ENCODE measurements at regions not wholly inside any gene's neighbourhood (a gene's known extent, or its start where the extent isn't known, plus 50 kb on each side); places are given as distances from the start of the nearest gene placed in this dataset.

- H3K4me1 Mint-ChIP-seq: no peaks in the 10 kb centered on the region
- POLR2A ChIA-PET: no interaction called here
- intact Hi-C loops (cut with DNase I, micrococcal nuclease): no loop called here
- H3K36me3 Mint-ChIP-seq (ENCODE audit: low read depth): no peaks in the 10 kb centered on the region
- CTCF ChIA-PET: no interaction called here
- peaks cover 24% of the 10 kb centered on the region for H3K9me3 Mint-ChIP-seq (ENCODE audit: low read depth)
- H3K27ac Mint-ChIP-seq: no peak overlapping the region
- peaks cover 6% of the 10 kb centered on the region for H3K27me3 Mint-ChIP-seq
- DNase-seq (no peak), ATAC-seq (no peak)
- H3K4me3 Mint-ChIP-seq: no peak overlapping the region
Observed at GRCh38 chr17:72239548-72239947, 118.7 kb downstream of the SOX9 start.

GRCh38 chr17:72240333-72240732, 119.5 kb downstream of the SOX9 start:
- Mint-ChIP-seq H3K4me3 (no peak overlapping the region), H3K9me3 (ENCODE audit: low read depth) (peaks cover 24% of the 10 kb centered on the region), H3K27me3 (peaks cover 6% of the 10 kb centered on the region), H3K4me1 (no peaks in the 10 kb centered on the region), H3K27ac (no peak overlapping the region), H3K36me3 (ENCODE audit: low read depth) (no peaks in the 10 kb centered on the region)
- ChIA-PET CTCF (no interaction called here), POLR2A (no interaction called here)
- DNase-seq: no peak
- intact Hi-C loops (cut with DNase I, micrococcal nuclease): no loop called here
- ATAC-seq: no peak

- Mint-ChIP-seq H3K9me3 (ENCODE audit: low read depth) (peaks cover 22% of the 10 kb centered on the region), H3K27me3 (no peaks in the 10 kb centered on the region), H3K27ac (no peak overlapping the region), H3K4me1 (no peaks in the 10 kb centered on the region), H3K36me3 (ENCODE audit: low read depth) (no peaks in the 10 kb centered on the region), H3K4me3 (no peak overlapping the region)
- intact Hi-C loops (cut with DNase I, micrococcal nuclease): no loop called here
- ChIA-PET POLR2A (no interaction called here), CTCF (no interaction called here)
- ATAC-seq (no peak), DNase-seq (no peak)
Observed at GRCh38 chr17:72244494-72244893, 123.7 kb downstream of the SOX9 start.

- no peaks in the 10 kb centered on the region for H3K36me3 Mint-ChIP-seq (ENCODE audit: low read depth)
- H3K4me3 Mint-ChIP-seq: no peak overlapping the region
- intact Hi-C loops (cut with DNase I, micrococcal nuclease): no loop called here
- H3K27ac Mint-ChIP-seq: no peak overlapping the region
- no peaks in the 10 kb centered on the region for H3K4me1 Mint-ChIP-seq
- DNase-seq (no peak), ATAC-seq (no peak)
- H3K9me3 Mint-ChIP-seq (ENCODE audit: low read depth): peaks cover 20% of the 10 kb centered on the region
- CTCF ChIA-PET: no interaction called here
- no peaks in the 10 kb centered on the region for H3K27me3 Mint-ChIP-seq
- POLR2A ChIA-PET: no interaction called here
Observed at GRCh38 chr17:72244956-72245355, 124.1 kb downstream of the SOX9 start.

- H3K4me1 Mint-ChIP-seq: no peaks in the 10 kb centered on the region
Observed at GRCh38 chr17:72249441-72249840, 128.6 kb downstream of the SOX9 start.

GRCh38 chr17:72250206-72250605, 129.4 kb downstream of the SOX9 start:
- CTCF ChIA-PET: no interaction called here
- Mint-ChIP-seq H3K9me3 (ENCODE audit: low read depth) (peaks cover 6% of the 10 kb centered on the region), H3K27me3 (no peaks in the 10 kb centered on the region), H3K4me1 (no peaks in the 10 kb centered on the region), H3K4me3 (no peak overlapping the region), H3K27ac (no peak overlapping the region), H3K36me3 (ENCODE audit: low read depth) (no peaks in the 10 kb centered on the region)
- ATAC-seq (no peak), DNase-seq (no peak)
- POLR2A ChIA-PET: no interaction called here
- intact Hi-C loops (cut with DNase I, micrococcal nuclease): no loop called here

More at GRCh38 chr17:72249441-72249840, 128.6 kb downstream of the SOX9 start:
- Mint-ChIP-seq H3K9me3 (ENCODE audit: low read depth) (peaks cover 7% of the 10 kb centered on the region), H3K27ac (no peak overlapping the region), H3K27me3 (no peaks in the 10 kb centered on the region), H3K36me3 (ENCODE audit: low read depth) (no peaks in the 10 kb centered on the region), H3K4me3 (no peak overlapping the region)
- no peak for DNase-seq
- no peak for ATAC-seq
- POLR2A ChIA-PET: no interaction called here
- CTCF ChIA-PET: no interaction called here
- intact Hi-C loops (cut with DNase I, micrococcal nuclease): no loop called here

- Mint-ChIP-seq H3K4me1 (no peaks in the 10 kb centered on the region), H3K9me3 (ENCODE audit: low read depth) (peaks cover 6% of the 10 kb centered on the region), H3K4me3 (no peak overlapping the region), H3K27ac (no peak overlapping the region), H3K36me3 (ENCODE audit: low read depth) (no peaks in the 10 kb centered on the region), H3K27me3 (no peaks in the 10 kb centered on the region)
- no peak for ATAC-seq
- intact Hi-C loops (cut with DNase I, micrococcal nuclease): no loop called here
- ChIA-PET CTCF (no interaction called here), POLR2A (no interaction called here)
- no peak for DNase-seq
Observed at GRCh38 chr17:72253597-72253996, 132.8 kb downstream of the SOX9 start.

GRCh38 chr17:72254808-72255449, 134.1 kb downstream of the SOX9 start:
- ChIA-PET CTCF (interaction anchor here (0.7 kb wide), 1 partner anchor 11 kb away, joined by 6 read pairs; no protein-coding TSS in a partner anchor), POLR2A (no interaction called here)
- Mint-ChIP-seq H3K27ac (no peak overlapping the region), H3K4me3 (no peak overlapping the region), H3K27me3 (no peaks in the 10 kb centered on the region), H3K9me3 (ENCODE audit: low read depth) (peaks cover 6% of the 10 kb centered on the region), H3K36me3 (ENCODE audit: low read depth) (no peaks in the 10 kb centered on the region), H3K4me1 (no peaks in the 10 kb centered on the region)
- intact Hi-C loops (cut with DNase I, micrococcal nuclease): no loop called here
- ATAC-seq (no peak), DNase-seq (no peak)

GRCh38 chr17:72255481-72255880, 134.7 kb downstream of the SOX9 start:
- ChIA-PET CTCF (no interaction called here), POLR2A (no interaction called here)
- ATAC-seq: no peak
- Mint-ChIP-seq H3K27ac (no peak overlapping the region), H3K36me3 (ENCODE audit: low read depth) (no peaks in the 10 kb centered on the region), H3K4me3 (no peak overlapping the region), H3K27me3 (no peaks in the 10 kb centered on the region), H3K9me3 (ENCODE audit: low read depth) (peaks cover 6% of the 10 kb centered on the region), H3K4me1 (no peaks in the 10 kb centered on the region)
- no peak for DNase-seq
- intact Hi-C loops (cut with DNase I, micrococcal nuclease): no loop called here

GRCh38 chr17:72258711-72259110, 137.9 kb downstream of the SOX9 start:
- Mint-ChIP-seq H3K4me1 (no peaks in the 10 kb centered on the region), H3K4me3 (no peak overlapping the region), H3K27ac (no peak overlapping the region), H3K27me3 (no peaks in the 10 kb centered on the region), H3K9me3 (ENCODE audit: low read depth) (peaks cover 7% of the 10 kb centered on the region), H3K36me3 (ENCODE audit: low read depth) (no peaks in the 10 kb centered on the region)
- no peak for DNase-seq
- no peak for ATAC-seq
- ChIA-PET CTCF (no interaction called here), POLR2A (no interaction called here)
- intact Hi-C loops (cut with DNase I, micrococcal nuclease): no loop called here

- Mint-ChIP-seq H3K9me3 (ENCODE audit: low read depth) (peaks cover 3% of the 10 kb centered on the region), H3K36me3 (ENCODE audit: low read depth) (no peaks in the 10 kb centered on the region), H3K27ac (no peak overlapping the region), H3K4me3 (no peak overlapping the region), H3K27me3 (no peaks in the 10 kb centered on the region), H3K4me1 (no peaks in the 10 kb centered on the region)
- ChIA-PET POLR2A (no interaction called here), CTCF (no interaction called here)
- intact Hi-C loops (cut with DNase I, micrococcal nuclease): no loop called here
- no peak for DNase-seq
- no peak for ATAC-seq
Observed at GRCh38 chr17:72259922-72260321, 139.1 kb downstream of the SOX9 start.

- Mint-ChIP-seq H3K36me3 (ENCODE audit: low read depth) (no peaks in the 10 kb centered on the region), H3K27me3 (peaks cover 6% of the 10 kb centered on the region), H3K9me3 (ENCODE audit: low read depth) (peaks cover 3% of the 10 kb centered on the region), H3K4me1 (no peaks in the 10 kb centered on the region), H3K4me3 (no peak overlapping the region), H3K27ac (no peak overlapping the region)
- no peak for ATAC-seq
- POLR2A ChIA-PET: no interaction called here
- DNase-seq: no peak
- CTCF ChIA-PET: no interaction called here
- intact Hi-C loops (cut with DNase I, micrococcal nuclease): no loop called here
Observed at GRCh38 chr17:72262766-72263165, 141.9 kb downstream of the SOX9 start.

Measured in activated CD4-positive, alpha-beta T cell treated with anti-CD3 and anti-CD28 coated beads for 36 hours (primary cell).